ENCODE measurements at regions not wholly inside any gene's neighbourhood (a gene's known extent, or its start where the extent isn't known, plus 50 kb on each side); places are given as distances from the start of the nearest gene placed in this dataset.

DNA sequence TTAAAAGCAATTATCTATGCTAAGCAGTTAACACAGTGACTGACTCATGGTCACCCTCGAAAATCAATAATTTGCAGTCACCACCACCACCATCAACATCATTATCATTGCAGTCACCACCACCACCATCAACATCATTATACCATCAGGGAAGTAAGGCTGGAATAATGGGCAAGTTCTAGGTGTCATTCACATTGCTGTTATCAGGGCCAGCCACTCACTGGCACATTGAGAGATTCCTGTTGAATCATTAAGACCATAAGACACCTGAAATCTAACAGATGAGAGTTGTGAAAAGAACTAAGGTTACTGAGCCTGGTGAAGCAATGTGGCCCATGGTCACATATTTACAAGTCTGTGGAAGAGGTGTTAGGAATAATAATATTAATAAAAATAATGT, 247.7 kb upstream of the BOD1L1 start:
- DNase-seq (ENCODE audit: low read depth) = no peak
- no peak for TF ChIP-seq CTCF (IDR thresholded peaks at IDR 0.05; ENCODE audit: insufficient read depth, low read depth, low read length, missing control alignments)
- H3K4me3 ChIP-seq (ENCODE audit: low read depth, low read length) = no peak overlapping the region

GRCh38 chr4:13876131-13876530, 248.6 kb upstream of the BOD1L1 start:
- DNase-seq (ENCODE audit: low read depth) = no peak
- no peak for TF ChIP-seq CTCF (IDR thresholded peaks at IDR 0.05; ENCODE audit: insufficient read depth, low read depth, low read length, missing control alignments)
- H3K4me3 ChIP-seq (ENCODE audit: low read depth, low read length) = no peak overlapping the region

DNA sequence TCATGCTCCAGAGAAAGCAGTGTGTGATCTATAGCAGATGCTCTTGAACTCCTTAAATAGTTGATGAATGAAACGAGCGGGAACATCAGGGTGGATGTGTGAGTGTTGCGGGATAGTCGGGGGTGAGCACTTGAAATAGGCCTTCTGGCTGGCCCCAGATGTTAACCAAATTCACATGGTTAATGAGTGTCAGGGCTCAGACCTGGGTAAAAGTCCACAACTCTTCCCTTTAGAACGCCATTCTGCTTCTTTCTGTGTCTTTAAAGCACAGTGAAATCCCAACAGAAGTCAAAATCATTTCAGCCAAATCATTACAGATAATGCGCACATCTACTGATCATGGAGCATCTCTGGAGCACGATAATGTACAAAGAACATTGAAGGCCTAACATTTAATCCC, 249.4 kb upstream of the BOD1L1 start:
- no peak for TF ChIP-seq CTCF (IDR thresholded peaks at IDR 0.05; ENCODE audit: insufficient read depth, low read depth, low read length, missing control alignments)
- H3K4me3 ChIP-seq (ENCODE audit: low read depth, low read length) = no peak overlapping the region
- no peak for DNase-seq (ENCODE audit: low read depth)

- no peak overlapping the region for H3K4me3 ChIP-seq (ENCODE audit: low read depth, low read length)
- no peak for DNase-seq (ENCODE audit: low read depth)
Observed at GRCh38 chr4:13877626-13878025, 250.1 kb upstream of the BOD1L1 start.

DNA sequence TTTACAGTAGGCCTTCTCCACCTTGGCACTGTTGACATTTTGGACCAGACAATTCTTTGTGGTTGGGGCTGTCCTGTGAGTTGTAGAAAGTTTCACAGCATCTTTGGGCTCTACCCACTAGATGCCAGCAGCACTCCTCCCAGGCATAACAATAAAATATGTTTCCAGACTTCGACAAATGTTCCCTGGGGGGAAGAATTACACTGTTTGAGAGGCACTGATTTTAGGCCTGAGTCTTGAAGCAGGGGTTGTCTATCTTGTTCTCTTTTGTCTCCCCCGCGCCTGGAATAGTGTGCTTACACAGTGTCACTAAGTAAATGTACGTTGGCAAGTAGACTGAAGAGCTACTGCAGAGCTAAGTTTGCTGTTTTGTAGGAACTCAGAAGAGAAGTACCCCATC, 254.4 kb upstream of the BOD1L1 start:
- H3K4me3 ChIP-seq (ENCODE audit: low read depth, low read length) = no peak overlapping the region
- DNase-seq (ENCODE audit: low read depth) = no peak
- TF ChIP-seq CTCF (IDR thresholded peaks at IDR 0.05; ENCODE audit: insufficient read depth, low read depth, low read length, missing control alignments) = no peak

More at GRCh38 chr4:13877626-13878025, 250.1 kb upstream of the BOD1L1 start:
- no peak for TF ChIP-seq CTCF (IDR thresholded peaks at IDR 0.05; ENCODE audit: insufficient read depth, low read depth, low read length, missing control alignments)

GRCh38 chr4:13887010-13887409, 259.5 kb upstream of the BOD1L1 start:
- no peak overlapping the region for H3K4me3 ChIP-seq (ENCODE audit: low read depth, low read length)
- no peak for TF ChIP-seq CTCF (IDR thresholded peaks at IDR 0.05; ENCODE audit: insufficient read depth, low read depth, low read length, missing control alignments)
- DNase-seq (ENCODE audit: low read depth) = no peak

DNA sequence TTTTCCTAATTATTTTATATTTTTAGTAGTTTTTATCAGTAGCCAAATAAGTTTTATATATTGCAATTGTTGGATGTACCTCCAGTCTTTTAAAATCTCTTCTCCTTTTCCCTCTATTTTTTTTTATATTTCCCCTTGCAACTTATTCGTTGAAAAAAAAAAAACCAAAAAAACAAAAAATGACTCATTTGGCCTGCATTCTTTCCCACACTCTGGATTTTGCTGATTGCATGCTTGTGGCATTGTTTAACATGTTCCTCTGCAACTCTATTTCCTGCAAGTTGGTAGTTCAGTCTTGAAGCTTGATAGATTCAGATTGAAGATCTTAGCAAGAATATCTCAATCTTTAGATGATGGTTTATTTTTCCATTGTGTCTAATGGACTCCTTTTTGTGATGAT, 260.6 kb upstream of the BOD1L1 start:
- H3K4me3 ChIP-seq (ENCODE audit: low read depth, low read length) = no peak overlapping the region
- no peak for TF ChIP-seq CTCF (IDR thresholded peaks at IDR 0.05; ENCODE audit: insufficient read depth, low read depth, low read length, missing control alignments)
- no peak for DNase-seq (ENCODE audit: low read depth)

All from GM12865 (cell line).